OCI-LY7 (cell line): ENCODE measurements at regions not wholly inside any gene's neighbourhood (a gene's known extent, or its start where the extent isn't known, plus 50 kb on each side); places are given as distances from the start of the nearest gene placed in this dataset.
A peak's percentile ranks its signal among the peaks of the same experiment; 100 is the strongest.

ENCODE experiments used
- BruUV-seq: library from RNA; stranded (reverse); fragments of 400-500 nt; replicated peaks from 2 replicates; lab custom pipeline; 2021; lab: Mats Ljungman, UMichigan
- CTCF ChIA-PET: fragments of 300-600 bp; sonication (Branson Sonifier 250); formaldehyde crosslinking; loops from one replicate; lab custom pipeline; 2022; ENCODE audit warnings: antibody characterized with exemption; ENCODE audit not compliant: unreplicated experiment; lab: Charles Lee
- POLR2A ChIA-PET: fragments of 300-600 bp; sonication (Branson Sonifier 250); formaldehyde crosslinking; loops from one replicate; lab custom pipeline; 2022; ENCODE audit warnings: antibody characterized with exemption; lab: Charles Lee
- DNase-seq: peaks from one replicate; pipeline ENCODE4 v3.0.0-alpha.2; 2015; ENCODE audit warnings: low spot score
- H2AFZ ChIP-seq: fragments of 200-600 bp; sonication (generic), shearing (Covaris generic); 2 replicates; pipeline ENCODE4 v1.6.1; 2014; ENCODE audit warnings: mild to moderate bottlenecking, antibody characterized with exemption, low read length, moderate library complexity
- H3K27ac ChIP-seq: fragments of 200-600 bp; sonication (generic); 2 replicates; pipeline ENCODE4 v1.5.1; 2014; ENCODE audit warnings: mixed run types, low read depth, mild to moderate bottlenecking, moderate library complexity, low read length, inconsistent platforms; ENCODE audit not compliant: poor library complexity, severe bottlenecking
- H3K36me3 ChIP-seq: fragments of 200-600 bp; sonication (generic); 2 replicates; pipeline ENCODE4 v1.6.1; 2014; ENCODE audit warnings: mild to moderate bottlenecking, antibody characterized with exemption, low read length, moderate library complexity, mixed read lengths; ENCODE audit not compliant: insufficient read depth
- H3K4me1 ChIP-seq: fragments of 200-600 bp; sonication (generic); 2 replicates; pipeline ENCODE4 v1.5.1; 2014; ENCODE audit warnings: mild to moderate bottlenecking, low read length; ENCODE audit not compliant: insufficient read depth, poor library complexity, severe bottlenecking
- H3K4me2 ChIP-seq: fragments of 200-600 bp; sonication (generic); 2 replicates; pipeline ENCODE4 v1.6.1; 2014; ENCODE audit warnings: mild to moderate bottlenecking, low read length
- H3K4me3 ChIP-seq: fragments of 200-600 bp; sonication (generic); 2 replicates; pipeline ENCODE4 v1.5.1; 2014; ENCODE audit warnings: mild to moderate bottlenecking, low read depth, low read length; ENCODE audit not compliant: poor library complexity, severe bottlenecking
- H3K79me2 ChIP-seq: fragments of 200-600 bp; sonication (generic); 2 replicates; pipeline ENCODE4 v1.6.1; 2016; ENCODE audit warnings: low read depth, mild to moderate bottlenecking, low read length, moderate library complexity, mixed read lengths; ENCODE audit not compliant: insufficient read depth
- H3K9me2 ChIP-seq: fragments of 200-600 bp; sonication (generic); 2 replicates; pipeline ENCODE4 v1.6.1; 2016; ENCODE audit warnings: mild to moderate bottlenecking, low read length, mixed read lengths; ENCODE audit not compliant: insufficient read depth
- H3K9me3 ChIP-seq: fragments of 200-600 bp; sonication (generic); 2 replicates; pipeline ENCODE4 v1.6.1; 2014; ENCODE audit warnings: mild to moderate bottlenecking, mixed run types, low read length, mixed read lengths
- H4K20me1 ChIP-seq: fragments of 200-600 bp; sonication (generic); 2 replicates; pipeline ENCODE4 v1.6.1; 2014; ENCODE audit warnings: mild to moderate bottlenecking, antibody characterized with exemption, low read length, moderate library complexity, mixed read lengths; ENCODE audit not compliant: insufficient read depth
- EZH2phosphoT487 ChIP-seq: fragments of 200-600 bp; sonication (generic); IDR thresholded peaks from 2 replicates; pipeline ENCODE4 v1.6.1; 2018; ENCODE audit warnings: low read depth, borderline replicate concordance, mild to moderate bottlenecking, mixed run types, antibody characterized with exemption, low read length, moderate library complexity, mixed read lengths
- intact Hi-C: fragments of 100-400 bp; cut with micrococcal nuclease; formaldehyde crosslinking; loops from one replicate; pipeline ENCODE4 v1.10.0; 2022; ENCODE audit not compliant: unreplicated experiment
- TF ChIP-seq, protein P1 (sequence below): fragments of 200-600 bp; sonication (generic); conservative IDR thresholded peaks from 2 replicates; pipeline ENCODE4 v1.5.1; 2014; ENCODE audit warnings: mild to moderate bottlenecking, antibody characterized with exemption, low read length, moderate library complexity, mixed read lengths

DNA sequence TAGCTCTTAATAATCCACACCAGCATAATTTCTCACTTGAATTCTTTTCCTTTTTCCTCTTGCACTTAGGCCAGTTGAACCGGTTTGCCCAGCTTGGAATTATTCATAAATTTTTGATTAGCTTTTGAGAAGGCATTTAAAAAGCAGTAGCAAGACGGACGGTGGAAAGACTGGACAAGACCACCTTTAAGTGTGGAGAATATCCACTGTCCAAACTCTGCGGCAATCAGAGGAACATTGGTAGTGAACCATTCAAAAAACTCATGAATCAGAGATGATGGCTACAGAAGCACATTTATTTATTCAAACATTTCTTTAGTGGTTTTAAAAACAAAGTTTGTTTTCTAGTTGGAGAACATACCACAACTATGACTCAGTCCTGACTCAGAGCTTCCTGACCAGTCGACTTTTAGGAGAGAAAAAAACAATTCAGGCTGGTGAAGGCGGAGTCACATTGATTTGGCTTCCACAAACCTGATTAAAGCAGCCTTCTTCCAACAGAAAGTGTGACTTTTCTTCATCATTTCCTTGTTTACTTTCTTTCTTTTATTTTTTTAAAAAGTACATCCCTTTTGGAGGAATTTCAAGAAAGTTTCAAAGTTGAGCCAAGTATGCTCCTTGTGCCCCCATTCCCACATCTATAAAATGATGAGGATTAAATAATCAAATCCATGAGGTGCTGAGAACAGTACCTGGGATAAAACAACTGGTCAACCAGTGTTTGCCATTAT is 128.8 kb downstream of the ADSS2 start:
- DNase-seq: no peak
- ChIA-PET CTCF (no interaction called here), POLR2A (no interaction called here)
- intact Hi-C loops: no loop called here
- H2AFZ ChIP-seq: no peak overlapping the region
- H4K20me1 ChIP-seq: no peaks in the 10 kb centered on the region
- no peaks in the 10 kb centered on the region for H3K36me3 ChIP-seq
- TF ChIP-seq, protein P1, sequence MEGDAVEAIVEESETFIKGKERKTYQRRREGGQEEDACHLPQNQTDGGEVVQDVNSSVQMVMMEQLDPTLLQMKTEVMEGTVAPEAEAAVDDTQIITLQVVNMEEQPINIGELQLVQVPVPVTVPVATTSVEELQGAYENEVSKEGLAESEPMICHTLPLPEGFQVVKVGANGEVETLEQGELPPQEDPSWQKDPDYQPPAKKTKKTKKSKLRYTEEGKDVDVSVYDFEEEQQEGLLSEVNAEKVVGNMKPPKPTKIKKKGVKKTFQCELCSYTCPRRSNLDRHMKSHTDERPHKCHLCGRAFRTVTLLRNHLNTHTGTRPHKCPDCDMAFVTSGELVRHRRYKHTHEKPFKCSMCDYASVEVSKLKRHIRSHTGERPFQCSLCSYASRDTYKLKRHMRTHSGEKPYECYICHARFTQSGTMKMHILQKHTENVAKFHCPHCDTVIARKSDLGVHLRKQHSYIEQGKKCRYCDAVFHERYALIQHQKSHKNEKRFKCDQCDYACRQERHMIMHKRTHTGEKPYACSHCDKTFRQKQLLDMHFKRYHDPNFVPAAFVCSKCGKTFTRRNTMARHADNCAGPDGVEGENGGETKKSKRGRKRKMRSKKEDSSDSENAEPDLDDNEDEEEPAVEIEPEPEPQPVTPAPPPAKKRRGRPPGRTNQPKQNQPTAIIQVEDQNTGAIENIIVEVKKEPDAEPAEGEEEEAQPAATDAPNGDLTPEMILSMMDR: no peak
- no peak for TF ChIP-seq EZH2phosphoT487
- no peak overlapping the region for H3K4me3 ChIP-seq
- BruUV-seq: no TSS peak
- no peaks in the 10 kb centered on the region for H3K9me3 ChIP-seq
- no peak overlapping the region for H3K4me2 ChIP-seq
- no peaks in the 10 kb centered on the region for H3K9me2 ChIP-seq
- H3K4me1 ChIP-seq: peaks cover 5% of the 10 kb centered on the region
- H3K79me2 ChIP-seq: no peaks in the 10 kb centered on the region
- no peak overlapping the region for H3K27ac ChIP-seq

DNA sequence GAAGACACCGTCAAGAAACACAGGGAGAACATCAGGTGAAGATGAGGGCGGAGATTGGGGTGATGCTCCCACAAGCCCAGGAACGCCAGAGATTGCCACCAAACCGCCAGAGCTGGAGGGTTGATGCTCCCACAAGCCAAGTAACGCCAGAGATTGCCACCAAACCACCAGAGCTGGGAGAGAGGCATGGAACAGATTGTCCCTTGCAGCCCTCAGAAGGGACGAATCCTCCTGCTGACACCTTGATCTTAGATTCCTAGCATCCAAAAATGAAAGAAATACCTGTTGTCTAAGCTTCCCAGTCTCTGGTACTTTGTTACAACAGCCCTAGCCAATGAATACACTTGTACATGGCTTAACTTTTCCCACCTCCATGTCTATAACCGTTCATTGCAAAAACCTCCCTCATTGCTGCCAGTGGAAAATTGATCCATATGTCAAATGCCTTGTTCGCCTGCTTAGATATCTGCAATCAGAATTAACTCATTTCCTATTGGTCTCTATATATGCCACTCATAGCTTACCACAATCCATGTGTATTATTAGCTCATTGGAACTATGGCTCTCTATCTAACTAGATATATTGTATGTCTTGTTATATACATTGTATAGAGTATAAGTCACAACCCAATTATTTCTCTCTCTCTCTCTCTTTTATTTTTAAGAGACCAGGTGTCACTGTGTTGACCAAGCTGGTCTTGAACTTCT is 127.4 kb downstream of the ADSS2 start:
- Histone ChIP-seq H4K20me1 (no peaks in the 10 kb centered on the region), H3K4me3 (no peak overlapping the region), H3K79me2 (no peaks in the 10 kb centered on the region), H3K27ac (no peak overlapping the region), H3K4me1 (peaks cover 5% of the 10 kb centered on the region), H3K4me2 (no peak overlapping the region), H3K9me3 (no peaks in the 10 kb centered on the region), H3K9me2 (no peaks in the 10 kb centered on the region), H3K36me3 (no peaks in the 10 kb centered on the region), H2AFZ (peak overlapping the region; percentile 41; the same call in 1 of the 2 replicates)
- DNase-seq: no peak
- intact Hi-C loops: no loop called here
- ChIA-PET CTCF (no interaction called here), POLR2A (no interaction called here)
- TF ChIP-seq, protein P1: no peak
- no TSS peak for BruUV-seq
